Neural progenitor cell (in vitro differentiated cells): ENCODE measurements at regions not wholly inside any gene's neighbourhood (a gene's known extent, or its start where the extent isn't known, plus 50 kb on each side); places are given as distances from the start of the nearest gene placed in this dataset.

Experiments
- DNase-seq: peaks from one replicate; pipeline ENCODE4 v3.0.0-alpha.2; 2016; ENCODE audit warnings: low spot score
- H2AFZ ChIP-seq: fragments of 200-600 bp; sonication (generic); replicated peaks from 2 replicates; pipeline ENCODE4 v1.6.1; 2016; ENCODE audit warnings: antibody characterized with exemption
- H3F3A ChIP-seq: fragments of 200-600 bp; sonication (generic); 2 replicates; pipeline ENCODE4 v1.6.1; 2016; ENCODE audit warnings: antibody characterized with exemption, low read depth
- H3K27ac ChIP-seq: fragments of 200-600 bp; sonication (generic); 2 replicates; pipeline ENCODE4 v1.5.1; 2016; ENCODE audit warnings: mild to moderate bottlenecking
- H3K27me3 ChIP-seq: fragments of 200-600 bp; sonication (generic); 2 replicates; pipeline ENCODE4 v1.6.1; 2016; ENCODE audit warnings: mild to moderate bottlenecking, moderate library complexity
- H3K36me3 ChIP-seq: fragments of 200-600 bp; sonication (generic); 2 replicates; pipeline ENCODE4 v1.5.1; 2016
- H3K4me1 ChIP-seq: fragments of 200-600 bp; sonication (generic); 2 replicates; pipeline ENCODE4 v1.6.1; 2016; ENCODE audit warnings: mixed run types
- H3K4me2 ChIP-seq: fragments of 200-600 bp; sonication (generic); 2 replicates; pipeline ENCODE4 v1.6.1; 2016
- H3K4me3 ChIP-seq: fragments of 200-600 bp; sonication (generic); 2 replicates; pipeline ENCODE4 v1.5.1; 2016
- H3K79me2 ChIP-seq: fragments of 200-600 bp; sonication (generic); 2 replicates; pipeline ENCODE4 v1.6.1; 2016; ENCODE audit warnings: low read depth
- H3K9ac ChIP-seq: fragments of 200-600 bp; sonication (generic); 2 replicates; pipeline ENCODE4 v1.6.1; 2016
- H3K9me3 ChIP-seq: fragments of 200-600 bp; sonication (generic); 2 replicates; pipeline ENCODE4 v1.5.1; 2016; ENCODE audit warnings: low read depth
- H4K20me1 ChIP-seq: fragments of 200-600 bp; sonication (generic); 2 replicates; pipeline ENCODE4 v1.6.1; 2016; ENCODE audit warnings: low read depth
- H3K27ac Mint-ChIP-seq: 3 replicates; pipeline ENCODE4 v1.8.0; 2021; ENCODE audit warnings: mixed read lengths
- H3K27me3 Mint-ChIP-seq: 2 replicates; pipeline ENCODE4 v1.8.0; 2022; ENCODE audit warnings: low read depth, mild to moderate bottlenecking, inconsistent platforms, moderate library complexity, mixed read lengths; ENCODE audit not compliant: insufficient read depth
- H3K36me3 Mint-ChIP-seq: 3 replicates; pipeline ENCODE4 v1.8.0; 2021; ENCODE audit warnings: mixed read lengths
- H3K4me1 Mint-ChIP-seq: 3 replicates; pipeline ENCODE4 v1.8.0; 2021; ENCODE audit warnings: mixed read lengths
- H3K4me3 Mint-ChIP-seq: 3 replicates; pipeline ENCODE4 v1.8.0; 2021; ENCODE audit warnings: mild to moderate bottlenecking, moderate library complexity, mixed read lengths
- H3K9me3 Mint-ChIP-seq: 3 replicates; pipeline ENCODE4 v1.8.0; 2020; ENCODE audit warnings: mixed read lengths
- EZH2 ChIP-seq: fragments of 200-600 bp; sonication (generic); IDR thresholded peaks from 2 replicates; pipeline ENCODE4 v1.6.1; 2017; ENCODE audit warnings: antibody characterized with exemption, mild to moderate bottlenecking, moderate library complexity
- EZH2phosphoT487 ChIP-seq: fragments of 200-600 bp; sonication (generic); IDR thresholded peaks from 2 replicates; pipeline ENCODE4 v1.6.1; 2017; ENCODE audit warnings: antibody characterized with exemption
- TF ChIP-seq, protein P1 (sequence below): fragments of 200-600 bp; sonication (generic); IDR thresholded peaks from 2 replicates; pipeline ENCODE4 v1.5.1; 2017; ENCODE audit warnings: antibody characterized with exemption, mild to moderate bottlenecking

DNA sequence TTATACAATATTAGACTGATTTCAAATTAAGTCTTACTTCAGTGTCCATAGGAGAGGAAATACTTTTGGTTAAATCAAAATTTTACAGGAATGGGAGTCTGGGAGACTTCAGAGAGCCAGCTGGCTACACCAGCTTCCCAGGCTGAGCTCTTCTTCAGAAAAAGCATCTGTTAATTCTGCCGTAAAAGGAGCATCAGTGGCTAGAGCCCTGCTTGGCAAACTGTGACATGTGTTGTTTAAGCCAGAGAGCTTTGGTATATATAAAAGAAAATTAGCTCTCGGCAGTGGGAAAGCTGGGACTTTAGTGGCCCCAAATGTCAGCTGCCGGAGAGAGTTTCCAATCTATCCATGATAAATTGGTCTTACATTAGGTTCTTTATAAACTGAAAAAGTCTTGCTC is 378.8 kb upstream of the TUSC1 start:
- Histone ChIP-seq H3F3A (no peaks in the 10 kb centered on the region), H3K4me3 (no peak overlapping the region), H3K27me3 (no peaks in the 10 kb centered on the region), H3K9ac (no peak overlapping the region), H3K79me2 (no peaks in the 10 kb centered on the region), H2AFZ (no peak overlapping the region), H3K9me3 (no peaks in the 10 kb centered on the region), H3K36me3 (no peaks in the 10 kb centered on the region), H3K27ac (no peak overlapping the region), H3K4me1 (peaks cover 6% of the 10 kb centered on the region), H4K20me1 (no peaks in the 10 kb centered on the region), H3K4me2 (no peak overlapping the region)
- H3K4me1 Mint-ChIP-seq = peaks cover 2% of the 10 kb centered on the region
- no peak overlapping the region for H3K4me3 Mint-ChIP-seq
- H3K9me3 Mint-ChIP-seq = no peaks in the 10 kb centered on the region
- DNase-seq = no peak
- no peaks in the 10 kb centered on the region for H3K36me3 Mint-ChIP-seq
- H3K27me3 Mint-ChIP-seq = peaks cover 4% of the 10 kb centered on the region
- no peak overlapping the region for H3K27ac Mint-ChIP-seq
- TF ChIP-seq EZH2phosphoT487 (no peak), EZH2 (no peak)
- TF ChIP-seq, protein P1, sequence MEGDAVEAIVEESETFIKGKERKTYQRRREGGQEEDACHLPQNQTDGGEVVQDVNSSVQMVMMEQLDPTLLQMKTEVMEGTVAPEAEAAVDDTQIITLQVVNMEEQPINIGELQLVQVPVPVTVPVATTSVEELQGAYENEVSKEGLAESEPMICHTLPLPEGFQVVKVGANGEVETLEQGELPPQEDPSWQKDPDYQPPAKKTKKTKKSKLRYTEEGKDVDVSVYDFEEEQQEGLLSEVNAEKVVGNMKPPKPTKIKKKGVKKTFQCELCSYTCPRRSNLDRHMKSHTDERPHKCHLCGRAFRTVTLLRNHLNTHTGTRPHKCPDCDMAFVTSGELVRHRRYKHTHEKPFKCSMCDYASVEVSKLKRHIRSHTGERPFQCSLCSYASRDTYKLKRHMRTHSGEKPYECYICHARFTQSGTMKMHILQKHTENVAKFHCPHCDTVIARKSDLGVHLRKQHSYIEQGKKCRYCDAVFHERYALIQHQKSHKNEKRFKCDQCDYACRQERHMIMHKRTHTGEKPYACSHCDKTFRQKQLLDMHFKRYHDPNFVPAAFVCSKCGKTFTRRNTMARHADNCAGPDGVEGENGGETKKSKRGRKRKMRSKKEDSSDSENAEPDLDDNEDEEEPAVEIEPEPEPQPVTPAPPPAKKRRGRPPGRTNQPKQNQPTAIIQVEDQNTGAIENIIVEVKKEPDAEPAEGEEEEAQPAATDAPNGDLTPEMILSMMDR = no peak

DNA sequence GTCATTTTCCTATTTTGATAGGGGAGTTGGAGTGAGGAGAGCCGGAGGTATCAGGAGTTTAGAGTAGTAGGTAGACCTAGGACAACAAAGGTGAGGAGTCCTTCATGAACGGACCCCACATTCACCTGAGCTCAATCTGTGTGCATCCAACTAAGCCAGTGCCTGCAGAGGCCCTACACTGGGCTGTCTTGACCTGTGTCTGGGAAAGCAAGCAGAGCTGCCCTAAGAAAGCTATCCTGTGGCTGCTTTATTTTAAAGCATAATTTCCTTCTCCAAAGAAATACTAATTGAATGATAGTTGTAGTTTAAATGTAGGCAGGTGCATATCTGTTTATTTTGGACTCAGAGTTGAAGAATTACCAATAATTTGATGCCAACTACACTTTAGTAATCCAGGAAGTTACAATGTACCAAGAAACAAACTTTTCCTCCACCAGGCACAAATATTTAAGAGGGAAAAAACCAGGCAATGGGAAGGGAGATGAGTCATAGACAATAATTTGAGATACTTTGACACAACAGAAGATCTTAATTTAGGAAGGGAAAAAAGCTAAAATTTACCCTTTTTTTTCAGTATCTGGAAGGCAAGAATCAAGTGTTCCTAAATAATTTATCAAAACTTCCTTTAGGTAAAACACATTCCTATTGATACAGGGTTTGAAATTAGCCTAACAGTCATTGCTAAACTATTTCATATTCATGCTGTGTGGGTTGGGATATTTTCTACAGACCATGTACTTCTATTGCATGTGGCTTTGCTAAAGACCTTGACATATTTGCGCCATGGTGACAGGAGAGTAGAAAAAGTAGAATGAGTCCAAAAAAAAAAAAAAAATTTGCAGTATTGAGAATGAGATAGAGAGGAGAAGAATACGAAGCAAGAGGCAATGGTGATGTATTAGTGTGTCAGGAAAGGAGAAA is 376.6 kb upstream of the TUSC1 start:
- Mint-ChIP-seq H3K4me1 (peaks cover 2% of the 10 kb centered on the region), H3K27me3 (peaks cover 2% of the 10 kb centered on the region), H3K36me3 (no peaks in the 10 kb centered on the region), H3K4me3 (no peak overlapping the region), H3K27ac (no peak overlapping the region), H3K9me3 (no peaks in the 10 kb centered on the region)
- H3K27me3 ChIP-seq = no peaks in the 10 kb centered on the region
- no peak overlapping the region for H3K9ac ChIP-seq
- TF ChIP-seq EZH2 (no peak), EZH2phosphoT487 (no peak)
- no peaks in the 10 kb centered on the region for H3F3A ChIP-seq
- no peak overlapping the region for H3K4me3 ChIP-seq
- H3K4me2 ChIP-seq = no peak overlapping the region
- no peak for DNase-seq
- no peaks in the 10 kb centered on the region for H3K36me3 ChIP-seq
- H3K4me1 ChIP-seq = no peaks in the 10 kb centered on the region
- no peak overlapping the region for H3K27ac ChIP-seq
- H4K20me1 ChIP-seq = no peaks in the 10 kb centered on the region
- H3K9me3 ChIP-seq = no peaks in the 10 kb centered on the region
- no peak overlapping the region for H2AFZ ChIP-seq
- H3K79me2 ChIP-seq = no peaks in the 10 kb centered on the region

DNA sequence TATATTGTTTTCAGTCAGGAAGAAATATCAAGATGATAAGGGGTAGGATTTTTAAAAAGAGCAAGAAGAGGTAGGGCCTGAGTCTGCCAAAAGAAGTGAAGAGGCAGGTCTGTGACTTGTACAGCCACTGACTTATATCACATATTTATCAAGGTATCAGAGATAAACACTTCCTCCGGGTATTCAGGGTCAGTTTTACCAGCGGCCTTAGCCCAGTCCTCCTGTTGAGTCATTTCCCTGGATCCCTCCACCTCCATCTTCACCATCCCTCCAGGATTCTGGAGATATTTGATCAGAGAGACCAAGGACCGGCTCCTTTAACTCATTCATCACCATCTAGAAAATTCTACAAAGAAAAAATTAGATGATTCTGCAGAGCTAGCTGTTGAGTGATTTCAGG is 375.7 kb upstream of the TUSC1 start:
- Mint-ChIP-seq H3K4me3 (no peak overlapping the region), H3K4me1 (peaks cover 2% of the 10 kb centered on the region), H3K27ac (no peak overlapping the region), H3K36me3 (no peaks in the 10 kb centered on the region), H3K27me3 (peaks cover 2% of the 10 kb centered on the region), H3K9me3 (no peaks in the 10 kb centered on the region)
- no peak overlapping the region for H3K9ac ChIP-seq
- no peaks in the 10 kb centered on the region for H4K20me1 ChIP-seq
- no peaks in the 10 kb centered on the region for H3K36me3 ChIP-seq
- no peaks in the 10 kb centered on the region for H3K79me2 ChIP-seq
- no peak overlapping the region for H3K27ac ChIP-seq
- no peak overlapping the region for H3K4me3 ChIP-seq
- no peak overlapping the region for H3K4me2 ChIP-seq
- H3F3A ChIP-seq = no peaks in the 10 kb centered on the region
- H3K27me3 ChIP-seq = no peaks in the 10 kb centered on the region
- DNase-seq = no peak
- TF ChIP-seq EZH2 (no peak), EZH2phosphoT487 (no peak)
- TF ChIP-seq, protein P1 = no peak
- H2AFZ ChIP-seq = no peak overlapping the region
- no peaks in the 10 kb centered on the region for H3K9me3 ChIP-seq
- no peaks in the 10 kb centered on the region for H3K4me1 ChIP-seq

DNA sequence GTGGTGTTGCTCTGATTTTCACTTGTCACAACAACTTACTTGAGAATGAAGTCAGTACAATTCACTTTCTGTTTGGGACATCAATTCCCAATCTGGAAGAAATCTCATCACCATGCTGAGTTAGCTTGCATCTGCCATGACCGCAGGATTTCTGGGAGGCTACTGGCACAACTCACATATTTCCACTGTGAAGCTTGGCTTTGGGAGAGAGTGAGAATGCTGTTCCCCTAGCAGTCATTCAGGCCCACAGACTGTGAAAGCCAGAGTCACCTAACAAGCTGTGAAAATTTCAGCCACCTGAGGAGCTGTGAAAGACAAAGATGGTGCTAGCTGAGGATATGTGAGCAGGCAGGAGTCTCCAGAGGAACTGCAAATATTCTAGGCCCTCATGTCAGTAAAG is 365.2 kb upstream of the TUSC1 start:
- H3K4me1 ChIP-seq = no peaks in the 10 kb centered on the region
- H3K9me3 Mint-ChIP-seq = peaks cover 4% of the 10 kb centered on the region
- no peaks in the 10 kb centered on the region for H3K9me3 ChIP-seq
- no peak overlapping the region for H3K27ac Mint-ChIP-seq
- no peaks in the 10 kb centered on the region for H3K27me3 ChIP-seq
- H3K27ac ChIP-seq = no peak overlapping the region
- H2AFZ ChIP-seq = no peak overlapping the region
- no peak for TF ChIP-seq EZH2
- no peak for TF ChIP-seq EZH2phosphoT487
- TF ChIP-seq, protein P1 = no peak
- H3K4me2 ChIP-seq = no peak overlapping the region
- H4K20me1 ChIP-seq = no peaks in the 10 kb centered on the region
- DNase-seq = no peak
- H3K79me2 ChIP-seq = no peaks in the 10 kb centered on the region
- no peaks in the 10 kb centered on the region for H3K36me3 Mint-ChIP-seq
- no peaks in the 10 kb centered on the region for H3F3A ChIP-seq
- H3K27me3 Mint-ChIP-seq = no peaks in the 10 kb centered on the region
- H3K9ac ChIP-seq = no peak overlapping the region
- H3K36me3 ChIP-seq = no peaks in the 10 kb centered on the region
- no peak overlapping the region for H3K4me3 ChIP-seq
- H3K4me1 Mint-ChIP-seq = no peaks in the 10 kb centered on the region
- H3K4me3 Mint-ChIP-seq = no peak overlapping the region
